ENCODE measurements at regions not wholly inside any gene's neighbourhood (a gene's known extent, or its start where the extent isn't known, plus 50 kb on each side); places are given as distances from the start of the nearest gene placed in this dataset.

GRCh38 chr20:62569615-62570014, 72.7 kb upstream of the SLCO4A1 start (continued):
- TF ChIP-seq, protein P1, sequence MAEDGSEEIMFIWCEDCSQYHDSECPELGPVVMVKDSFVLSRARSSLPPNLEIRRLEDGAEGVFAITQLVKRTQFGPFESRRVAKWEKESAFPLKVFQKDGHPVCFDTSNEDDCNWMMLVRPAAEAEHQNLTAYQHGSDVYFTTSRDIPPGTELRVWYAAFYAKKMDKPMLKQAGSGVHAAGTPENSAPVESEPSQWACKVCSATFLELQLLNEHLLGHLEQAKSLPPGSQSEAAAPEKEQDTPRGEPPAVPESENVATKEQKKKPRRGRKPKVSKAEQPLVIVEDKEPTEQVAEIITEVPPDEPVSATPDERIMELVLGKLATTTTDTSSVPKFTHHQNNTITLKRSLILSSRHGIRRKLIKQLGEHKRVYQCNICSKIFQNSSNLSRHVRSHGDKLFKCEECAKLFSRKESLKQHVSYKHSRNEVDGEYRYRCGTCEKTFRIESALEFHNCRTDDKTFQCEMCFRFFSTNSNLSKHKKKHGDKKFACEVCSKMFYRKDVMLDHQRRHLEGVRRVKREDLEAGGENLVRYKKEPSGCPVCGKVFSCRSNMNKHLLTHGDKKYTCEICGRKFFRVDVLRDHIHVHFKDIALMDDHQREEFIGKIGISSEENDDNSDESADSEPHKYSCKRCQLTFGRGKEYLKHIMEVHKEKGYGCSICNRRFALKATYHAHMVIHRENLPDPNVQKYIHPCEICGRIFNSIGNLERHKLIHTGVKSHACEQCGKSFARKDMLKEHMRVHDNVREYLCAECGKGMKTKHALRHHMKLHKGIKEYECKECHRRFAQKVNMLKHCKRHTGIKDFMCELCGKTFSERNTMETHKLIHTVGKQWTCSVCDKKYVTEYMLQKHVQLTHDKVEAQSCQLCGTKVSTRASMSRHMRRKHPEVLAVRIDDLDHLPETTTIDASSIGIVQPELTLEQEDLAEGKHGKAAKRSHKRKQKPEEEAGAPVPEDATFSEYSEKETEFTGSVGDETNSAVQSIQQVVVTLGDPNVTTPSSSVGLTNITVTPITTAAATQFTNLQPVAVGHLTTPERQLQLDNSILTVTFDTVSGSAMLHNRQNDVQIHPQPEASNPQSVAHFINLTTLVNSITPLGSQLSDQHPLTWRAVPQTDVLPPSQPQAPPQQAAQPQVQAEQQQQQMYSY (CRISPR knock-in tag; IDR thresholded peaks at IDR 0.05): no peak
- TF ChIP-seq ARHGAP35 (CRISPR knock-in tag; IDR thresholded peaks at IDR 0.05; ENCODE audit: borderline replicate concordance) (no peak), ADNP (CRISPR knock-in tag; IDR thresholded peaks at IDR 0.05) (no peak), ZNF207 (IDR thresholded peaks at IDR 0.05; ENCODE audit: borderline replicate concordance) (no peak), GTF3A (CRISPR knock-in tag; conservative IDR thresholded peaks at IDR 0.05) (no peak)
- TF ChIP-seq, protein P2, sequence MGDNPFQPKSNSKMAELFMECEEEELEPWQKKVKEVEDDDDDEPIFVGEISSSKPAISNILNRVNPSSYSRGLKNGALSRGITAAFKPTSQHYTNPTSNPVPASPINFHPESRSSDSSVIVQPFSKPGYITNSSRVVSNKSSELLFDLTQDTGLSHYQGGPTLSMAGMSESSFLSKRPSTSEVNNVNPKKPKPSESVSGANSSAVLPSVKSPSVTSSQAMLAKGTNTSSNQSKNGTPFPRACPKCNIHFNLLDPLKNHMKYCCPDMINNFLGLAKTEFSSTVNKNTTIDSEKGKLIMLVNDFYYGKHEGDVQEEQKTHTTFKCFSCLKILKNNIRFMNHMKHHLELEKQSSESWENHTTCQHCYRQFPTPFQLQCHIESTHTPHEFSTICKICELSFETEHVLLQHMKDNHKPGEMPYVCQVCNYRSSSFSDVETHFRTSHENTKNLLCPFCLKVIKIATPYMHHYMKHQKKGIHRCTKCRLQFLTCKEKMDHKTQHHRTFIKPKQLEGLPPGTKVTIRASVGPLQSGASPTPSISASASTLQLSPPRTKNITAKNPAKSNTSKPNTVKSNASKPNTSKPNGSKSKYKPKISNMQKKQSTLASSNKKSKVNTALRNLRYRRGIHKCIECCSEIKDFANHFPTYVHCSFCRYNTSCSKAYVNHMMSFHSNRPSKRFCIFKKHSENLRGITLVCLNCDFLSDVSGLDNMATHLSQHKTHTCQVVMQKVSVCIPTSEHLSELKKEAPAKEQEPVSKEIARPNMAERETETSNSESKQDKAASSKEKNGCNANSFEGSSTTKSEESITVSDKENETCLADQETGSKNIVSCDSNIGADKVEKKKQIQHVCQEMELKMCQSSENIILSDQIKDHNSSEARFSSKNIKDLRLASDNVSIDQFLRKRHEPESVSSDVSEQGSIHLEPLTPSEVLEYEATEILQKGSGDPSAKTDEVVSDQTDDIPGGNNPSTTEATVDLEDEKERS (CRISPR knock-in tag; IDR thresholded peaks at IDR 0.05): no peak
- TF ChIP-seq, protein P3, sequence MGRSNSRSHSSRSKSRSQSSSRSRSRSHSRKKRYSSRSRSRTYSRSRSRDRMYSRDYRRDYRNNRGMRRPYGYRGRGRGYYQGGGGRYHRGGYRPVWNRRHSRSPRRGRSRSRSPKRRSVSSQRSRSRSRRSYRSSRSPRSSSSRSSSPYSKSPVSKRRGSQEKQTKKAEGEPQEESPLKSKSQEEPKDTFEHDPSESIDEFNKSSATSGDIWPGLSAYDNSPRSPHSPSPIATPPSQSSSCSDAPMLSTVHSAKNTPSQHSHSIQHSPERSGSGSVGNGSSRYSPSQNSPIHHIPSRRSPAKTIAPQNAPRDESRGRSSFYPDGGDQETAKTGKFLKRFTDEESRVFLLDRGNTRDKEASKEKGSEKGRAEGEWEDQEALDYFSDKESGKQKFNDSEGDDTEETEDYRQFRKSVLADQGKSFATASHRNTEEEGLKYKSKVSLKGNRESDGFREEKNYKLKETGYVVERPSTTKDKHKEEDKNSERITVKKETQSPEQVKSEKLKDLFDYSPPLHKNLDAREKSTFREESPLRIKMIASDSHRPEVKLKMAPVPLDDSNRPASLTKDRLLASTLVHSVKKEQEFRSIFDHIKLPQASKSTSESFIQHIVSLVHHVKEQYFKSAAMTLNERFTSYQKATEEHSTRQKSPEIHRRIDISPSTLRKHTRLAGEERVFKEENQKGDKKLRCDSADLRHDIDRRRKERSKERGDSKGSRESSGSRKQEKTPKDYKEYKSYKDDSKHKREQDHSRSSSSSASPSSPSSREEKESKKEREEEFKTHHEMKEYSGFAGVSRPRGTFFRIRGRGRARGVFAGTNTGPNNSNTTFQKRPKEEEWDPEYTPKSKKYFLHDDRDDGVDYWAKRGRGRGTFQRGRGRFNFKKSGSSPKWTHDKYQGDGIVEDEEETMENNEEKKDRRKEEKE (IDR thresholded peaks at IDR 0.05): no peak

All from HepG2 (cell line).